Suppressor macrophage treated with lipopolysaccharide for 1 hour (primary cell): ENCODE measurements at regions not wholly inside any gene's neighbourhood (a gene's known extent, or its start where the extent isn't known, plus 50 kb on each side); places are given as distances from the start of the nearest gene placed in this dataset.
"Not testable (repeated sequence)": the region's sequence is repeated elsewhere in the genome, so short reads cannot be mapped to it uniquely, and the experiment has no call there.

Experiments used
- DNase-seq, 3 donors: peaks; one replicate each; pipeline ENCODE4 v3.0.0-alpha.2; 2020 to 2022

- peak in 1 of 3 donors; percentile 3 for DNase-seq
These were observed 60.0 kb downstream of the DMAC1 start for GRCh38 chr9:7739595-7739994.

- DNase-seq, result no peak
These were observed 64.3 kb downstream of the DMAC1 start for GRCh38 chr9:7735311-7735710.

- DNase-seq, result no peak
These were observed 69.5 kb downstream of the DMAC1 start for GRCh38 chr9:7730164-7730445.

GRCh38 chr9:7729371-7730163 lies 70.0 kb downstream of the DMAC1 start:
- DNase-seq, result no peak

GRCh38 chr9:7721291-7721690 lies 78.3 kb downstream of the DMAC1 start:
- no peak for DNase-seq

- not testable (repeated sequence) for DNase-seq
These were observed 86.5 kb downstream of the DMAC1 start for GRCh38 chr9:7713088-7713487.

GRCh38 chr9:7710686-7711085 lies 88.9 kb downstream of the DMAC1 start:
- DNase-seq, result no peak

- no peak for DNase-seq
These were observed 91.6 kb downstream of the DMAC1 start for GRCh38 chr9:7707934-7708333.

GRCh38 chr9:7704543-7704942 lies 95.0 kb downstream of the DMAC1 start:
- no peak for DNase-seq

- peak in 2 of 3 donors; percentile 12 to 24 for DNase-seq
These were observed 107.7 kb downstream of the DMAC1 start for GRCh38 chr9:7691909-7692308.

- no peak for DNase-seq
These were observed 109.6 kb downstream of the DMAC1 start for GRCh38 chr9:7690014-7690413.

- DNase-seq, result no peak
These were observed 111.0 kb downstream of the DMAC1 start for GRCh38 chr9:7688626-7689025.

GRCh38 chr9:7676609-7677156 lies 122.9 kb downstream of the DMAC1 start:
- DNase-seq, result no peak

GRCh38 chr9:7671847-7672246 lies 127.7 kb downstream of the DMAC1 start:
- DNase-seq, result no peak

- no peak for DNase-seq
These were observed 131.0 kb downstream of the DMAC1 start for GRCh38 chr9:7668541-7668940.

- no peak for DNase-seq
These were observed 133.7 kb downstream of the DMAC1 start for GRCh38 chr9:7665874-7666273.

- no peak for DNase-seq
These were observed 139.8 kb downstream of the DMAC1 start for GRCh38 chr9:7659766-7660165.

- DNase-seq, result no peak
These were observed 142.9 kb downstream of the DMAC1 start for GRCh38 chr9:7656636-7657035.

GRCh38 chr9:7653262-7653661 lies 146.3 kb downstream of the DMAC1 start:
- DNase-seq, result peak in 1 of 3 donors; percentile 1

GRCh38 chr9:7640231-7640630 lies 159.3 kb downstream of the DMAC1 start:
- DNase-seq, result no peak

- DNase-seq, result no peak
These were observed 160.1 kb downstream of the DMAC1 start for GRCh38 chr9:7639471-7639870.

- DNase-seq, result no peak
These were observed 162.6 kb downstream of the DMAC1 start for GRCh38 chr9:7636838-7637467.

GRCh38 chr9:7636309-7636708 lies 163.3 kb downstream of the DMAC1 start:
- no peak for DNase-seq

- not testable (repeated sequence) for DNase-seq
These were observed 173.0 kb downstream of the DMAC1 start for GRCh38 chr9:7626571-7627029.
